Right lobe of liver (tissue), 4 donors: ENCODE measurements at regions not wholly inside any gene's neighbourhood (a gene's known extent, or its start where the extent isn't known, plus 50 kb on each side); places are given as distances from the start of the nearest gene placed in this dataset.

ENCODE experiments used
- CTCF ChIP-seq, 4 donors: fragments of 200-600 bp in 3 of 4; fragments of 450-650 bp in 1 of 4; IDR thresholded peaks; one replicate each; pipeline versions ENCODE4 v1.5.1 to v1.8.0; 2016 to 2022; ENCODE audit warnings: antibody characterized with exemption in 4 of 4, mild to moderate bottlenecking in 2 of 4
- POLR2A ChIP-seq: fragments of 450-650 bp; IDR thresholded peaks from one replicate; pipeline ENCODE4 v1.6.1; 2017; ENCODE audit warnings: antibody characterized with exemption, mild to moderate bottlenecking
- donor health status: DM: no; HTN: no; CAD: no.
- donor health status: DM: no; HTN: no; CAD: no.
- donor health status: DM: no; HTN: yes; CAD: no.

GRCh38 chr20:57987659-57988058 lies 240.8 kb downstream of the ANKRD60 start:
- TF ChIP-seq CTCF (IDR thresholded peaks at IDR 0.05) (no peak), POLR2A (no peak)
